ENCODE measurements at regions not wholly inside any gene's neighbourhood (a gene's known extent, or its start where the extent isn't known, plus 50 kb on each side); places are given as distances from the start of the nearest gene placed in this dataset.

DNA sequence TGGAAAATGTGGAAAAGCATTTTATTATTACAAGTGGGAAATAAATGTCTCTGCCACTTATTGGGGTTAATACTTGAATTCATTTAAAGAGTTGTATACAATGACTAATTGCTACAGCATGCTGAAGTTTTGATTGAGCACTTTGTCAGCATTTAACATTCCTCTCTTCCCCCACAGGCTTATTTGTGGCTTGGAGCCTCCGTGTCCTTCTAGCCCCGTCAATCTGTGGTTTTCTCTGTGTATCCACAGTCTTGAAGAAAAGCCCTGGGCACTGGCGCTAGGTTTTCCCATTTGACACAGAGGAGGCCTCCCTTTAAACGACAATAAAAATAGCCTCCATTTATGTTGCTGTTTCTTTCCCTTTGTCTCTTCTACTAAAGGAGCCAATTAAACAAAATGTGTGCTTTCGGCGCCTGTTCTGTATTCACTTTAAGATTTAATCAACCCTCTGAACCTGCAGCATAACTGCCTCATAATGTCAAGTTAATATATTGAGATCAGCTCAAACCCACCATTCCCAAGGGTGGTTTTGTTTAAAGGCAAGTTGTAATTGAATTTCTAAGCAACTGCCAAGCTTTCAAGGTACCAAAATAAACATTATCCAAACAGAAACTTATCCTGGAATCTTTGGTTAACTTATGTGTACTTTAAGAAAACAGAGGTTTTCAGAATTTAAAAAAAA, 92.9 kb upstream of the ADRA1D start:
- Histone ChIP-seq H4K20me1 (ENCODE audit: insufficient read depth, low read length) (no peaks in the 10 kb centered on the region), H3K79me2 (ENCODE audit: insufficient read depth, low read depth, low read length) (no peaks in the 10 kb centered on the region), H3K36me3 (ENCODE audit: insufficient read depth, low read length) (no peaks in the 10 kb centered on the region), H3K4me2 (ENCODE audit: low read length) (no peak overlapping the region), H3K4me3 (ENCODE audit: low read depth, low read length, poor library complexity, severe bottlenecking) (no peak overlapping the region), H2AFZ (ENCODE audit: low read length) (no peak overlapping the region), H3K27ac (ENCODE audit: low read depth, low read length, poor library complexity, severe bottlenecking) (no peak overlapping the region), H3K9me2 (ENCODE audit: insufficient read depth, low read length) (no peaks in the 10 kb centered on the region), H3K9me3 (ENCODE audit: low read length) (no peaks in the 10 kb centered on the region), H3K4me1 (ENCODE audit: insufficient read depth, low read length, poor library complexity, severe bottlenecking) (no peaks in the 10 kb centered on the region)
- intact Hi-C loops (cut with micrococcal nuclease; ENCODE audit: unreplicated experiment): no loop called here
- no peak for DNase-seq (ENCODE audit: low spot score)
- POLR2A ChIA-PET: no interaction called here
- TF ChIP-seq EZH2phosphoT487 (IDR thresholded peaks at IDR 0.05; ENCODE audit: borderline replicate concordance, low read depth, low read length): no peak
- TF ChIP-seq, protein P1, sequence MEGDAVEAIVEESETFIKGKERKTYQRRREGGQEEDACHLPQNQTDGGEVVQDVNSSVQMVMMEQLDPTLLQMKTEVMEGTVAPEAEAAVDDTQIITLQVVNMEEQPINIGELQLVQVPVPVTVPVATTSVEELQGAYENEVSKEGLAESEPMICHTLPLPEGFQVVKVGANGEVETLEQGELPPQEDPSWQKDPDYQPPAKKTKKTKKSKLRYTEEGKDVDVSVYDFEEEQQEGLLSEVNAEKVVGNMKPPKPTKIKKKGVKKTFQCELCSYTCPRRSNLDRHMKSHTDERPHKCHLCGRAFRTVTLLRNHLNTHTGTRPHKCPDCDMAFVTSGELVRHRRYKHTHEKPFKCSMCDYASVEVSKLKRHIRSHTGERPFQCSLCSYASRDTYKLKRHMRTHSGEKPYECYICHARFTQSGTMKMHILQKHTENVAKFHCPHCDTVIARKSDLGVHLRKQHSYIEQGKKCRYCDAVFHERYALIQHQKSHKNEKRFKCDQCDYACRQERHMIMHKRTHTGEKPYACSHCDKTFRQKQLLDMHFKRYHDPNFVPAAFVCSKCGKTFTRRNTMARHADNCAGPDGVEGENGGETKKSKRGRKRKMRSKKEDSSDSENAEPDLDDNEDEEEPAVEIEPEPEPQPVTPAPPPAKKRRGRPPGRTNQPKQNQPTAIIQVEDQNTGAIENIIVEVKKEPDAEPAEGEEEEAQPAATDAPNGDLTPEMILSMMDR (conservative IDR thresholded peaks at IDR 0.05; ENCODE audit: low read length): no peak
- CTCF ChIA-PET (ENCODE audit: unreplicated experiment): no interaction called here
- BruUV-seq (replicated peaks): no TSS peak

DNA sequence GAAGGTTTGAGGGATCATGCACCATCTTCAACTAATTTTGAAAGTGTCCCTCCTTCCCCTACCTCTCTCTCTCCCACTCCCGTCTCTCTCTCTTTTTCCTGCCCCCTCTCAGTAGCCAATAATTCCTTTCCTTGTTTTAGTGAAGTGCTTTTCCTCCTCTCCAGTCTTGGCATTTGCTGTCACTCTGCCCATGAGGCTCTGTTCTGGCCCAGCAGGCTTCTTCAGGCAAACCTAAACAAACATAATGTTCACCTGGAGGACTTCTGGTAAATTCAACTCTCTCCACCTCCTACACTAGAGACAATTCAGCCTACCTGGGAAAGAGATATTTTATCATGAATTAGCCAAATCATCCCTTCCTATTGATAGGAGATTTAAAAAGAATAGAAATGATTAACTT, 86.6 kb upstream of the ADRA1D start:
- no peaks in the 10 kb centered on the region for H3K9me3 ChIP-seq (ENCODE audit: low read length)
- BruUV-seq (replicated peaks): no TSS peak
- H3K79me2 ChIP-seq (ENCODE audit: insufficient read depth, low read depth, low read length): no peaks in the 10 kb centered on the region
- TF ChIP-seq, protein P1 (conservative IDR thresholded peaks at IDR 0.05; ENCODE audit: low read length): no peak
- no peak for TF ChIP-seq EZH2phosphoT487 (IDR thresholded peaks at IDR 0.05; ENCODE audit: borderline replicate concordance, low read depth, low read length)
- no peak overlapping the region for H3K4me3 ChIP-seq (ENCODE audit: low read depth, low read length, poor library complexity, severe bottlenecking)
- no peaks in the 10 kb centered on the region for H3K9me2 ChIP-seq (ENCODE audit: insufficient read depth, low read length)
- H2AFZ ChIP-seq (ENCODE audit: low read length): no peak overlapping the region
- ChIA-PET CTCF (ENCODE audit: unreplicated experiment) (no interaction called here), POLR2A (interaction anchor here (1.3 kb wide), 1 partner anchor 11 kb away, joined by 4 read pairs; no protein-coding TSS in a partner anchor)
- no peak for DNase-seq (ENCODE audit: low spot score)
- H3K36me3 ChIP-seq (ENCODE audit: insufficient read depth, low read length): no peaks in the 10 kb centered on the region
- H3K4me2 ChIP-seq (ENCODE audit: low read length): no peak overlapping the region
- no peaks in the 10 kb centered on the region for H3K4me1 ChIP-seq (ENCODE audit: insufficient read depth, low read length, poor library complexity, severe bottlenecking)
- intact Hi-C loops (cut with micrococcal nuclease; ENCODE audit: unreplicated experiment): no loop called here
- H3K27ac ChIP-seq (ENCODE audit: low read depth, low read length, poor library complexity, severe bottlenecking): no peak overlapping the region
- no peaks in the 10 kb centered on the region for H4K20me1 ChIP-seq (ENCODE audit: insufficient read depth, low read length)

DNA sequence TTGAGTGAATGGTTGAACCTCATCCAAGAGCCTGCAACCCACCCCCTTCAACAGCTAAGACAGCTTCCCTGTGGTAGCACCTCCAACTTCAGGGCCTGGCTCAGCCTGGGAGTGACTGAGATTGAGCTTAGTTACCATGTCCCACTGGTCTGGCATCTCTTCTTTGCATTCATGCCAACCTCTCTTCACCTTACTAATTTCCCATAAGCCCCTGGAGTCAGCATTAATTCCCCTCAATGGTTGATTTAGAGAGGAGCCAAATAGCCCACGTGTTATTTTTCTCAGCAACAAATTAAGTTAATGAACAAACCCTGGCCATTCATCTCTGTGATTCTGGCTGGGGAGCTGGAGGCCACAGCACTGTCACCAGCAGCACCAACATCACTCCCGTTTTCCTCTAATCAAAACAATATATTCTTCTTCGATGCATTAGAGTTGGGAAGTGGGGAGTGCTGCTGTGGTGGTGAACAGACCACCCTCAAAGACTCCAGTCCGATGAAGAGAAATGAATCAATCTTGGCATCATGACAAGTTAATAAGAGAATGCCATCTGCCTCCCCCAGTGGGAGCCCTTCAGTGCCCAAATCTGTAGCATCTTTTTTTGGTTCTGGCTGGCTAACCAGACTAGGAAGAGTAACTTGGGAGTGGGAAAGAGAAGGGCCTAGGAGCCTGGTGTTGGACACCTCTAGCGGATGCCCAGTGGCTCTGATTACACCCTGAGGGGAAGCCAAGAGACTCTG, 83.2 kb upstream of the ADRA1D start:
- TF ChIP-seq, protein P1 (conservative IDR thresholded peaks at IDR 0.05; ENCODE audit: low read length): no peak
- TF ChIP-seq EZH2phosphoT487 (IDR thresholded peaks at IDR 0.05; ENCODE audit: borderline replicate concordance, low read depth, low read length): no peak
- CTCF ChIA-PET (ENCODE audit: unreplicated experiment): no interaction called here

More for the DNA sequence above, 83.2 kb upstream of the ADRA1D start:
- intact Hi-C loops (cut with micrococcal nuclease; ENCODE audit: unreplicated experiment): no loop called here
- no peak overlapping the region for H2AFZ ChIP-seq (ENCODE audit: low read length)
- no peak overlapping the region for H3K4me3 ChIP-seq (ENCODE audit: low read depth, low read length, poor library complexity, severe bottlenecking)
- H3K9me3 ChIP-seq (ENCODE audit: low read length): no peaks in the 10 kb centered on the region
- no peaks in the 10 kb centered on the region for H4K20me1 ChIP-seq (ENCODE audit: insufficient read depth, low read length)
- no peaks in the 10 kb centered on the region for H3K9me2 ChIP-seq (ENCODE audit: insufficient read depth, low read length)
- no peaks in the 10 kb centered on the region for H3K36me3 ChIP-seq (ENCODE audit: insufficient read depth, low read length)
- H3K4me1 ChIP-seq (ENCODE audit: insufficient read depth, low read length, poor library complexity, severe bottlenecking): no peaks in the 10 kb centered on the region
- no peak overlapping the region for H3K27ac ChIP-seq (ENCODE audit: low read depth, low read length, poor library complexity, severe bottlenecking)
- DNase-seq (ENCODE audit: low spot score): no peak
- H3K79me2 ChIP-seq (ENCODE audit: insufficient read depth, low read depth, low read length): no peaks in the 10 kb centered on the region
- no TSS peak for BruUV-seq (replicated peaks)
- H3K4me2 ChIP-seq (ENCODE audit: low read length): no peak overlapping the region
- POLR2A ChIA-PET: no interaction called here
